Fibroblast of lung (primary cell): ENCODE measurements at regions not wholly inside any gene's neighbourhood (a gene's known extent, or its start where the extent isn't known, plus 50 kb on each side); places are given as distances from the start of the nearest gene placed in this dataset.

Experiments used
- DNase-seq, 2 donors: peaks; one replicate each; pipeline versions ENCODE4 v3.0.0 to v3.0.0-alpha.2; 2010; ENCODE audit warnings: low read depth in 2 of 2
- H2AFZ ChIP-seq: 2 replicates; pipeline ENCODE4 v1.5.1; 2012; ENCODE audit warnings: low read length, control low read depth, inconsistent platforms
- H3K27ac ChIP-seq: 2 replicates; pipeline ENCODE4 v1.5.1; 2011; ENCODE audit warnings: low read length, control low read depth; ENCODE audit not compliant: insufficient read depth
- H3K27me3 ChIP-seq: 2 replicates; pipeline ENCODE4 v1.5.1; 2011; ENCODE audit warnings: mild to moderate bottlenecking, low read length; ENCODE audit not compliant: control insufficient read depth, insufficient read depth
- H3K36me3 ChIP-seq: 2 replicates; pipeline ENCODE4 v1.5.1; 2011; ENCODE audit warnings: low read length; ENCODE audit not compliant: control insufficient read depth, insufficient read depth
- H3K4me1 ChIP-seq: 2 replicates; pipeline ENCODE4 v1.5.1; 2011; ENCODE audit warnings: low read length; ENCODE audit not compliant: control insufficient read depth, insufficient read depth; ENCODE audit errors: extremely low read depth
- H3K4me2 ChIP-seq: 2 replicates; pipeline ENCODE4 v1.5.1; 2011; ENCODE audit warnings: low read length, control low read depth; ENCODE audit not compliant: insufficient read depth; ENCODE audit errors: extremely low read depth
- H3K4me3 ChIP-seq, 4 experiments: fragments of 200-600 bp in 1 of 4; sonication (generic) in 1 of 4; replicated peaks in 1 of 4; 2 replicates each; pipeline ENCODE4 v1.5.1; 2011 to 2016; ENCODE audit warnings: low read length in 4 of 4, low read depth in 3 of 4, mild to moderate bottlenecking in 3 of 4, control low read depth in 2 of 4, inconsistent platforms in 1 of 4, mixed read lengths in 1 of 4; ENCODE audit not compliant: insufficient read depth in 1 of 4; ENCODE audit errors: control extremely low read depth in 1 of 4
- H3K79me2 ChIP-seq: 2 replicates; pipeline ENCODE4 v1.5.1; 2012; ENCODE audit warnings: mild to moderate bottlenecking, low read length, inconsistent platforms; ENCODE audit not compliant: control insufficient read depth, insufficient read depth
- H3K9ac ChIP-seq: 2 replicates; pipeline ENCODE4 v1.5.1; 2011; ENCODE audit warnings: mild to moderate bottlenecking, low read length, control low read depth; ENCODE audit not compliant: insufficient read depth
- H3K9me3 ChIP-seq: 2 replicates; pipeline ENCODE4 v1.5.1; 2012; ENCODE audit warnings: low read depth, low read length; ENCODE audit not compliant: control insufficient read depth, insufficient read depth
- H4K20me1 ChIP-seq: 2 replicates; pipeline ENCODE4 v1.5.1; 2011; ENCODE audit warnings: low read length; ENCODE audit not compliant: control insufficient read depth, insufficient read depth; ENCODE audit errors: extremely low read depth
- EZH2 ChIP-seq: IDR thresholded peaks from 2 replicates; pipeline ENCODE4 v1.5.1; 2012; ENCODE audit warnings: low read length, control low read depth, mild to moderate bottlenecking; ENCODE audit errors: missing control alignments
- TF ChIP-seq, protein P1 (sequence below), 2 donors: IDR thresholded peaks in 1 of 2; conservative IDR thresholded peaks in 1 of 2; 1 replicate in 1 of 2; 2 replicates in 1 of 2; pipeline ENCODE4 v1.5.1; 2011 to 2012; ENCODE audit warnings: low read length in 2 of 2, control low read depth in 1 of 2, inconsistent platforms in 1 of 2, low read depth in 1 of 2, mild to moderate bottlenecking in 1 of 2

DNA sequence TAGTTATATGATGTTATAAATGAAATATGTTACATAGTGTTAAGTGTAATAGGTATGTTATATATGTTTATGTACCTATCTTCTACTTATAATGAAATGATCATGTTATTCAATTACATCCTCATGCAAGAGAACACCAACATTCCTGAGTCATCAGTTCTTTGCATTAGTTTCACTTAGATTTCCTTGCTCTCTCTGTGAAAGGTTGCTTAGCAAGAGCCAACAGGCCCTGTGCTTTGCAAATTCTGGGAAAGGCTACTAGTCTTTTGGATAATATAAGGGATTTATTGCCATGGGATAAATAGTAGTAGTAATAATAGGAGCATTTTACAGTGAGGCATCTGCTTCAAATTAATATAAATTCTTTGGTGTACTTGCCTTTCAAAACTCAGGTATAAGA, 274.8 kb downstream of the SP3 start:
- no peaks in the 10 kb centered on the region for H3K9me3 ChIP-seq
- H3K4me2 ChIP-seq, result no peak overlapping the region
- no peaks in the 10 kb centered on the region for H3K36me3 ChIP-seq
- DNase-seq, result no peak
- no peak overlapping the region for H3K4me3 ChIP-seq
- no peak overlapping the region for H2AFZ ChIP-seq
- no peaks in the 10 kb centered on the region for H4K20me1 ChIP-seq
- no peak overlapping the region for H3K9ac ChIP-seq
- H3K4me1 ChIP-seq, result no peaks in the 10 kb centered on the region
- H3K27ac ChIP-seq, result no peak overlapping the region
- TF ChIP-seq EZH2, result no peak
- TF ChIP-seq, protein P1, sequence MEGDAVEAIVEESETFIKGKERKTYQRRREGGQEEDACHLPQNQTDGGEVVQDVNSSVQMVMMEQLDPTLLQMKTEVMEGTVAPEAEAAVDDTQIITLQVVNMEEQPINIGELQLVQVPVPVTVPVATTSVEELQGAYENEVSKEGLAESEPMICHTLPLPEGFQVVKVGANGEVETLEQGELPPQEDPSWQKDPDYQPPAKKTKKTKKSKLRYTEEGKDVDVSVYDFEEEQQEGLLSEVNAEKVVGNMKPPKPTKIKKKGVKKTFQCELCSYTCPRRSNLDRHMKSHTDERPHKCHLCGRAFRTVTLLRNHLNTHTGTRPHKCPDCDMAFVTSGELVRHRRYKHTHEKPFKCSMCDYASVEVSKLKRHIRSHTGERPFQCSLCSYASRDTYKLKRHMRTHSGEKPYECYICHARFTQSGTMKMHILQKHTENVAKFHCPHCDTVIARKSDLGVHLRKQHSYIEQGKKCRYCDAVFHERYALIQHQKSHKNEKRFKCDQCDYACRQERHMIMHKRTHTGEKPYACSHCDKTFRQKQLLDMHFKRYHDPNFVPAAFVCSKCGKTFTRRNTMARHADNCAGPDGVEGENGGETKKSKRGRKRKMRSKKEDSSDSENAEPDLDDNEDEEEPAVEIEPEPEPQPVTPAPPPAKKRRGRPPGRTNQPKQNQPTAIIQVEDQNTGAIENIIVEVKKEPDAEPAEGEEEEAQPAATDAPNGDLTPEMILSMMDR (conservative IDR thresholded peaks at IDR 0.05 in 1 of 2, IDR thresholded peaks at IDR 0.05 in 1 of 2; ENCODE audit: low read depth in 1 of 2, low read length in 2 of 2), result no peak
- H3K27me3 ChIP-seq, result peaks cover 2% of the 10 kb centered on the region
- H3K79me2 ChIP-seq, result no peaks in the 10 kb centered on the region

DNA sequence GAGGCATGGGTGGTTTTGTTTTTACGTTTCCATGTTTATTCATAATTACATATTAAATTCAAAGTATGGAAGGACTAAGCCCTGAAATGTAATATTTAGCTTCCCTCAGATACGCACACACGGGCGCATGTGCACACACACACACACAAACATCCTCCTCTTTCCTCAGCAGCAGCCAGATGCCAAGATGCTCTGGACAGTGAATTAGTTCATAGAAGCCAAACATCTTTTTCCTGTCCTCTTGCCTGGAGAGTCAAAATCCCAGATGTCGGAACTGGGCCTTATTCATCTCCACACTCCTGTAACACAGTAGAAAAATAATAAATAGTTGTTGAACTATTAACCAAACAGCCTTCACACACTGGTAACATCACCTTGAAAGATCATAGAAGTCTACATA, 273.1 kb downstream of the SP3 start:
- Histone ChIP-seq H3K36me3 (no peaks in the 10 kb centered on the region), H3K27ac (no peak overlapping the region), H3K4me1 (no peaks in the 10 kb centered on the region), H3K9ac (no peak overlapping the region), H4K20me1 (no peaks in the 10 kb centered on the region), H3K27me3 (no peaks in the 10 kb centered on the region), H3K4me3 (no peak overlapping the region), H3K4me2 (no peak overlapping the region), H3K9me3 (no peaks in the 10 kb centered on the region), H2AFZ (no peak overlapping the region), H3K79me2 (no peaks in the 10 kb centered on the region)
- TF ChIP-seq, protein P1 (conservative IDR thresholded peaks at IDR 0.05 in 1 of 2, IDR thresholded peaks at IDR 0.05 in 1 of 2; ENCODE audit: low read depth in 1 of 2, low read length in 2 of 2), result no peak
- TF ChIP-seq EZH2, result no peak
- no peak for DNase-seq

DNA sequence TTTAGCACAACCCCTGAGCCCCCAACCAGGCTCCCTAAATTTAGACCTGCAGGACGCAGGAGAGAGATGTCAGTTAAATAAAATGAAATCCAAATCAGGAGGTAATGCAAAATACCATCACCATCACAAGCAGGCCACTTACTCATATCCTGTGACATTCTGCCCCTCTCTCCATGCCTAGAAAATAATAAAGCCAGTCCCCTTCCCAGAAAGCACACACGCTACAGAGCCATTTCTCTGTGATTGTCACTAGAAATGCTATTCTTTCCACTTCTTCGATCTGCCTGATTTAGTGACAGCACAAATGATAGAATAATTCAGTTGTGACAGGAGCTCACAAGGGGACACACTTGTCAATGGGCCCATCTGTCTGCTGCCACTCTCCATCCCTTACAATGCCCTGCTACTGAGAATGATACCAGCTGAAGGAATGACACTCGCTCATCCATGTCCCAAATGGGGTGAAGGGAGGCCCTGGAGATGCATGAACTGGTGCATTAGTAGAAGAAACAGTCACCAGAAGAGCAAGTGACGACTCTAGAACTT, 272.1 kb downstream of the SP3 start:
- Histone ChIP-seq H3K9ac (no peak overlapping the region), H3K79me2 (no peaks in the 10 kb centered on the region), H3K9me3 (no peaks in the 10 kb centered on the region), H3K4me3 (no peak overlapping the region), H2AFZ (no peak overlapping the region), H3K27ac (no peak overlapping the region), H3K4me2 (no peak overlapping the region), H3K27me3 (no peaks in the 10 kb centered on the region), H3K36me3 (no peaks in the 10 kb centered on the region), H3K4me1 (no peaks in the 10 kb centered on the region), H4K20me1 (no peaks in the 10 kb centered on the region)
- DNase-seq, result no peak
- TF ChIP-seq, protein P1 (conservative IDR thresholded peaks at IDR 0.05 in 1 of 2, IDR thresholded peaks at IDR 0.05 in 1 of 2; ENCODE audit: low read depth in 1 of 2, low read length in 2 of 2), result no peak
- TF ChIP-seq EZH2, result no peak
